A549 (cell line): ENCODE measurements at regions not wholly inside any gene's neighbourhood (a gene's known extent, or its start where the extent isn't known, plus 50 kb on each side); places are given as distances from the start of the nearest gene placed in this dataset.

Experiments
- ATAC-seq, 2 experiments: fragments of 200-7000 bp in 1 of 2; fragments of >200 bp in 1 of 2; cut with Nextera tagmentation in 1 of 2; cut with Tn5 transposase in 1 of 2; 3 replicates each; pipeline versions ENCODE4 v1.8.0 to v1.9.1; 2018 to 2020; ENCODE audit warnings: mild to moderate bottlenecking in 1 of 2, moderate library complexity in 1 of 2
- CTCF ChIA-PET: fragments of 300-600 bp; sonication (Branson Sonifier 250); formaldehyde crosslinking; extraction: SDS; loops from one replicate; lab custom pipeline; 2021; ENCODE audit warnings: antibody characterized with exemption, inconsistent platforms; lab: Yijun Ruan, JAX
- POLR2A ChIA-PET: fragments of 350-600 bp; formaldehyde crosslinking; extraction: SDS; loops from one replicate; lab custom pipeline; 2021; ENCODE audit warnings: antibody characterized with exemption, inconsistent platforms; lab: Yijun Ruan, JAX
- DNase-seq, 2 experiments: peaks; one replicate each; pipeline versions ENCODE4 v3.0.0 to v3.0.0-alpha.2; 2011 to 2016; ENCODE audit warnings: low read depth in 1 of 2, low spot score in 1 of 2
- FAIRE-seq: peaks from 2 replicates; lab custom pipeline; 2011; peaks lifted over from hg19 to GRCh38; lab: Jason Lieb, UNC
- H3K27ac ChIP-seq, 2 experiments: fragments of >200 bp; sonication (Bioruptor Twin); formaldehyde crosslinking; 3 replicates each; pipeline ENCODE4 v1.5.1; 2016 to 2017
- H3K4me1 ChIP-seq: fragments of >200 bp; sonication (Bioruptor Twin); formaldehyde crosslinking; 3 replicates; pipeline ENCODE4 v1.6.1; 2016
- H3K4me2 ChIP-seq: fragments of >200 bp; sonication (Bioruptor Twin); formaldehyde crosslinking; 3 replicates; pipeline ENCODE4 v1.6.1; 2016
- H3K4me3 ChIP-seq: fragments of >200 bp; sonication (Bioruptor Twin); formaldehyde crosslinking; 3 replicates; pipeline ENCODE4 v1.5.1; 2016
- H3K9me3 ChIP-seq: fragments of >200 bp; sonication (Bioruptor Twin); formaldehyde crosslinking; 3 replicates; pipeline ENCODE4 v1.6.1; 2016
- BHLHE40 ChIP-seq: IDR thresholded peaks from 2 replicates; pipeline ENCODE4 v1.6.1; 2012; ENCODE audit warnings: low read depth, low read length, inconsistent platforms
- CHD4 ChIP-seq: fragments of 200-600 bp; sonication (generic); IDR thresholded peaks from 2 replicates; pipeline ENCODE4 v1.6.1; 2016; ENCODE audit warnings: antibody characterized with exemption, mild to moderate bottlenecking, borderline replicate concordance
- EHF ChIP-seq: fragments of 250-450 bp; sonication (Bioruptor Pico); IDR thresholded peaks from 2 replicates; pipeline ENCODE4 v1.5.0; 2020; ENCODE audit warnings: mild to moderate bottlenecking
- FOSL2 ChIP-seq, 2 experiments: fragments of 450-650 bp in 1 of 2; fragments of >200 bp in 1 of 2; sonication (Bioruptor Twin) in 1 of 2; formaldehyde crosslinking; IDR thresholded peaks; 2 replicates each; pipeline versions ENCODE4 v1.5.0 to v1.6.1; 2016 to 2020; ENCODE audit warnings: mild to moderate bottlenecking in 1 of 2, moderate library complexity in 1 of 2
- HDAC2 ChIP-seq: fragments of 200-600 bp; sonication (generic); IDR thresholded peaks from 2 replicates; pipeline ENCODE4 v1.6.1; 2016
- HOXA7 ChIP-seq: fragments of 250-450 bp; sonication (Bioruptor Pico); IDR thresholded peaks from 2 replicates; pipeline ENCODE4 v1.5.0; 2020; ENCODE audit warnings: mild to moderate bottlenecking, moderate library complexity
- JUNB ChIP-seq: fragments of >200 bp; sonication (Bioruptor Twin); formaldehyde crosslinking; IDR thresholded peaks from 2 replicates; pipeline ENCODE4 v1.6.1; 2016
- KDM1A ChIP-seq: fragments of 200-600 bp; sonication (generic); IDR thresholded peaks from 2 replicates; pipeline ENCODE4 v1.6.1; 2016; ENCODE audit warnings: low read depth, mild to moderate bottlenecking
- NR3C1 ChIP-seq: fragments of >200 bp; sonication (Bioruptor Twin); formaldehyde crosslinking; IDR thresholded peaks from 3 replicates; pipeline ENCODE4 v1.6.1; 2017
- POLR2AphosphoS2 ChIP-seq: conservative IDR thresholded peaks from 2 replicates; pipeline ENCODE4 v1.6.1; 2012; ENCODE audit warnings: low read length, improper control_type of control experiment, inconsistent platforms
- RAD21 ChIP-seq, 2 experiments: fragments of >200 bp in 1 of 2; sonication (Bioruptor Twin) in 1 of 2; formaldehyde crosslinking in 1 of 2; IDR thresholded peaks in 1 of 2; conservative IDR thresholded peaks in 1 of 2; 2 replicates in 1 of 2; 3 replicates in 1 of 2; pipeline ENCODE4 v1.6.1; 2012 to 2018; ENCODE audit warnings: inconsistent platforms in 1 of 2
- RCOR1 ChIP-seq: fragments of 150-350 bp; IDR thresholded peaks from 2 replicates; pipeline ENCODE4 v1.6.1; 2014; ENCODE audit warnings: antibody characterized with exemption, low read length, low read depth
- ZC3H11A ChIP-seq: fragments of 450-650 bp; IDR thresholded peaks from 2 replicates; pipeline ENCODE4 v1.6.1; 2014; ENCODE audit warnings: antibody characterized with exemption, mild to moderate bottlenecking
- ZFP36 ChIP-seq: fragments of 450-650 bp; IDR thresholded peaks from 2 replicates; pipeline ENCODE4 v1.6.1; 2014; ENCODE audit warnings: borderline replicate concordance; ENCODE audit not compliant: partially characterized antibody
- ZNF302 ChIP-seq: fragments of 250-450 bp; sonication (Bioruptor Pico); IDR thresholded peaks from 2 replicates; pipeline ENCODE4 v1.9.0; 2021; ENCODE audit warnings: inconsistent platforms, mild to moderate bottlenecking, moderate library complexity
- WGBS: methylation state at CpG from one replicate; pipeline ENCODE4 v1.1.6; 2017; ENCODE audit errors: missing lambda C conversion rate; 5-methylcytosine and 5-hydroxymethylcytosine counted together
- TF ChIP-seq, protein P1 (sequence below): fragments of 250-450 bp; sonication (Bioruptor Pico); IDR thresholded peaks from 2 replicates; pipeline ENCODE4 v1.5.0; 2020; ENCODE audit warnings: low read depth, mild to moderate bottlenecking, moderate library complexity
- TF ChIP-seq, protein P2 (sequence below): fragments of >200 bp; sonication (Bioruptor Twin); formaldehyde crosslinking; IDR thresholded peaks from 3 replicates; pipeline ENCODE4 v1.5.1; 2016
- TF ChIP-seq, protein P3 (sequence below): fragments of >200 bp; sonication (Bioruptor Twin); formaldehyde crosslinking; IDR thresholded peaks from 2 replicates; pipeline ENCODE4 v1.6.1; 2016
- TF ChIP-seq, protein P4 (sequence below): fragments of 200-600 bp; sonication (generic); IDR thresholded peaks from 2 replicates; pipeline ENCODE4 v1.6.1; 2016; ENCODE audit warnings: antibody characterized with exemption, mild to moderate bottlenecking, moderate library complexity

DNA sequence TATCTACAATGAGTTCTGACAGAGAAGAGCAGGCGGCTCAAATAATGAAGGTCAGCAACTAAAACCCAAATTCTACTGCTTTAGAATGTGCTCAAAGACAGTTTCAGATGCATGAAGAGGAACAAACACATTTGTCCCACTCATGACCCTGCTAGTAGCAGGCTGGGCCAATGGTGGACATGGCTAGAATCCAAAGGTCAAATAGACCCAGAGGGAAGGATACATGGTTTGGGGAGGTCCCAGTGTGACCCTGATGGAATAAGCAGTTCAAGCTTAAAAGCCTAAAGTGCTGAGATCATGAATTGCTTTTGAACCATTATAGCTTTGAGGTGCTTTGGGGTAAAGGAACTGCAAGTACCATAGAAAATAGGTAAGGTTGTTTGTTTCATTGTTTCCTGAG, 450.7 kb downstream of the MID1IP1 start:
- Histone ChIP-seq H3K4me3 (no peak overlapping the region), H3K4me2 (no peak overlapping the region), H3K9me3 (no peaks in the 10 kb centered on the region), H3K27ac (no peak overlapping the region), H3K4me1 (no peaks in the 10 kb centered on the region)
- FAIRE-seq: no peak
- 11% methylated on average over 1 of the region's 1 CpG for WGBS
- ATAC-seq: no peak
- TF ChIP-seq BHLHE40 (no peak), HOXA7 (CRISPR knock-in tag) (no peak), ZNF302 (CRISPR knock-in tag) (no peak), JUNB (no peak), EHF (no peak), RCOR1 (no peak), POLR2AphosphoS2 (no peak), RAD21 (conservative IDR thresholded peaks at IDR 0.05 in 1 of 2, IDR thresholded peaks at IDR 0.05 in 1 of 2) (no peak), CHD4 (no peak), KDM1A (no peak)
- TF ChIP-seq, protein P1, sequence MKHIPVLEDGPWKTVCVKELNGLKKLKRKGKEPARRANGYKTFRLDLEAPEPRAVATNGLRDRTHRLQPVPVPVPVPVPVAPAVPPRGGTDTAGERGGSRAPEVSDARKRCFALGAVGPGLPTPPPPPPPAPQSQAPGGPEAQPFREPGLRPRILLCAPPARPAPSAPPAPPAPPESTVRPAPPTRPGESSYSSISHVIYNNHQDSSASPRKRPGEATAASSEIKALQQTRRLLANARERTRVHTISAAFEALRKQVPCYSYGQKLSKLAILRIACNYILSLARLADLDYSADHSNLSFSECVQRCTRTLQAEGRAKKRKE (CRISPR knock-in tag): no peak
- TF ChIP-seq, protein P2, sequence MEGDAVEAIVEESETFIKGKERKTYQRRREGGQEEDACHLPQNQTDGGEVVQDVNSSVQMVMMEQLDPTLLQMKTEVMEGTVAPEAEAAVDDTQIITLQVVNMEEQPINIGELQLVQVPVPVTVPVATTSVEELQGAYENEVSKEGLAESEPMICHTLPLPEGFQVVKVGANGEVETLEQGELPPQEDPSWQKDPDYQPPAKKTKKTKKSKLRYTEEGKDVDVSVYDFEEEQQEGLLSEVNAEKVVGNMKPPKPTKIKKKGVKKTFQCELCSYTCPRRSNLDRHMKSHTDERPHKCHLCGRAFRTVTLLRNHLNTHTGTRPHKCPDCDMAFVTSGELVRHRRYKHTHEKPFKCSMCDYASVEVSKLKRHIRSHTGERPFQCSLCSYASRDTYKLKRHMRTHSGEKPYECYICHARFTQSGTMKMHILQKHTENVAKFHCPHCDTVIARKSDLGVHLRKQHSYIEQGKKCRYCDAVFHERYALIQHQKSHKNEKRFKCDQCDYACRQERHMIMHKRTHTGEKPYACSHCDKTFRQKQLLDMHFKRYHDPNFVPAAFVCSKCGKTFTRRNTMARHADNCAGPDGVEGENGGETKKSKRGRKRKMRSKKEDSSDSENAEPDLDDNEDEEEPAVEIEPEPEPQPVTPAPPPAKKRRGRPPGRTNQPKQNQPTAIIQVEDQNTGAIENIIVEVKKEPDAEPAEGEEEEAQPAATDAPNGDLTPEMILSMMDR: no peak
- TF ChIP-seq, protein P3, sequence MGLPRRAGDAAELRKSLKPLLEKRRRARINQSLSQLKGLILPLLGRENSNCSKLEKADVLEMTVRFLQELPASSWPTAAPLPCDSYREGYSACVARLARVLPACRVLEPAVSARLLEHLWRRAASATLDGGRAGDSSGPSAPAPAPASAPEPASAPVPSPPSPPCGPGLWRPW: no peak
- ChIA-PET POLR2A (no interaction called here), CTCF (no interaction called here)
- no peak for DNase-seq

DNA sequence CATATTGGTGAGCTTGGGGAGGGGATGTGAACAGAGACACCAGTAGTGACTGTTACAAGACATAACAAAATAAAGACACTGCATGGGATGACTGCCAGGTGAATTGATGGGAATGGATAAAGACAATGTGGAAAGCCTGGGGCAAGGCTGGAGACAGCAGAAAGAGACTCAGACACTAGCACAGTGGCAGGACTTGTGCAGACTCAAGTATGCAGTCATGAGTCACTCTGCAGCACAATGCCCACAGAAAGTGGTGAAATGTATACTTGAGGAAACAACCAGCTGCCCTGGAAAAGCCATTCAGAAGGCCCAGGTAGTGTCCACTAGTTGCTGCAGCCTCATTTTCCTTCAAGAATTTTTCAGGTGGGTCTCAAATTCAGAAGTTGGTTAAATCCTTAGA, 452.3 kb downstream of the MID1IP1 start:
- Histone ChIP-seq H3K4me2 (no peak overlapping the region), H3K27ac (no peak overlapping the region), H3K9me3 (no peaks in the 10 kb centered on the region), H3K4me3 (no peak overlapping the region), H3K4me1 (no peaks in the 10 kb centered on the region)
- ChIA-PET CTCF (no interaction called here), POLR2A (no interaction called here)
- no peak for DNase-seq
- FAIRE-seq: no peak
- no peak for ATAC-seq
- no peak for TF ChIP-seq HDAC2
- no peak for TF ChIP-seq FOSL2 (IDR thresholded peaks at IDR 0.05)
- no peak for TF ChIP-seq FOSL2 (CRISPR knock-in tag; IDR thresholded peaks at IDR 0.05)
- TF ChIP-seq ZC3H11A: no peak
- no peak for TF ChIP-seq ZFP36
- no peak for TF ChIP-seq NR3C1
- TF ChIP-seq, protein P4, sequence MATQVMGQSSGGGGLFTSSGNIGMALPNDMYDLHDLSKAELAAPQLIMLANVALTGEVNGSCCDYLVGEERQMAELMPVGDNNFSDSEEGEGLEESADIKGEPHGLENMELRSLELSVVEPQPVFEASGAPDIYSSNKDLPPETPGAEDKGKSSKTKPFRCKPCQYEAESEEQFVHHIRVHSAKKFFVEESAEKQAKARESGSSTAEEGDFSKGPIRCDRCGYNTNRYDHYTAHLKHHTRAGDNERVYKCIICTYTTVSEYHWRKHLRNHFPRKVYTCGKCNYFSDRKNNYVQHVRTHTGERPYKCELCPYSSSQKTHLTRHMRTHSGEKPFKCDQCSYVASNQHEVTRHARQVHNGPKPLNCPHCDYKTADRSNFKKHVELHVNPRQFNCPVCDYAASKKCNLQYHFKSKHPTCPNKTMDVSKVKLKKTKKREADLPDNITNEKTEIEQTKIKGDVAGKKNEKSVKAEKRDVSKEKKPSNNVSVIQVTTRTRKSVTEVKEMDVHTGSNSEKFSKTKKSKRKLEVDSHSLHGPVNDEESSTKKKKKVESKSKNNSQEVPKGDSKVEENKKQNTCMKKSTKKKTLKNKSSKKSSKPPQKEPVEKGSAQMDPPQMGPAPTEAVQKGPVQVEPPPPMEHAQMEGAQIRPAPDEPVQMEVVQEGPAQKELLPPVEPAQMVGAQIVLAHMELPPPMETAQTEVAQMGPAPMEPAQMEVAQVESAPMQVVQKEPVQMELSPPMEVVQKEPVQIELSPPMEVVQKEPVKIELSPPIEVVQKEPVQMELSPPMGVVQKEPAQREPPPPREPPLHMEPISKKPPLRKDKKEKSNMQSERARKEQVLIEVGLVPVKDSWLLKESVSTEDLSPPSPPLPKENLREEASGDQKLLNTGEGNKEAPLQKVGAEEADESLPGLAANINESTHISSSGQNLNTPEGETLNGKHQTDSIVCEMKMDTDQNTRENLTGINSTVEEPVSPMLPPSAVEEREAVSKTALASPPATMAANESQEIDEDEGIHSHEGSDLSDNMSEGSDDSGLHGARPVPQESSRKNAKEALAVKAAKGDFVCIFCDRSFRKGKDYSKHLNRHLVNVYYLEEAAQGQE: no peak
